IMR-90 (cell line): ENCODE measurements at regions not wholly inside any gene's neighbourhood (a gene's known extent, or its start where the extent isn't known, plus 50 kb on each side); places are given as distances from the start of the nearest gene placed in this dataset.

Experiments used
- ATAC-seq: fragments of 200-7000 bp; cut with Tn5 transposase; 2 replicates; pipeline ENCODE4 v1.9.1; 2020; ENCODE audit warnings: low read depth, mild to moderate bottlenecking, moderate library complexity
- BruUV-seq: library from RNA; stranded (reverse); fragments of 400-500 nt; replicated peaks from 2 replicates; lab custom pipeline; 2021; lab: Mats Ljungman, UMichigan
- CTCF ChIA-PET: fragments of 300-600 bp; formaldehyde crosslinking; extraction: SDS; loops from one replicate; lab custom pipeline; 2021; ENCODE audit warnings: antibody characterized with exemption; lab: Yijun Ruan, JAX
- POLR2A ChIA-PET: fragments of 300-600 bp; sonication (Branson Sonifier 250); formaldehyde crosslinking; loops from one replicate; lab custom pipeline; 2022; ENCODE audit warnings: antibody characterized with exemption; ENCODE audit not compliant: unreplicated experiment; lab: Charles Lee
- DNase-seq: peaks from one replicate; pipeline ENCODE4 v3.0.0; 2013
- H2AFZ ChIP-seq: replicated peaks from 2 replicates; pipeline ENCODE3; 2013; ENCODE audit warnings: low read length, mild to moderate bottlenecking; ENCODE audit not compliant: poor library complexity
- H2AK5ac ChIP-seq: 2 replicates; pipeline ENCODE4 v1.6.1; 2013; ENCODE audit warnings: low read depth, low read length, inconsistent platforms
- H2AK9ac ChIP-seq: replicated peaks from 2 replicates; pipeline ENCODE3; 2013; ENCODE audit warnings: mild to moderate bottlenecking, low read depth, low read length, moderate library complexity; ENCODE audit not compliant: poor library complexity
- H2BK120ac ChIP-seq: 2 replicates; pipeline ENCODE4 v1.6.1; 2013; ENCODE audit warnings: low read depth, low read length, inconsistent platforms
- H2BK15ac ChIP-seq: 3 replicates; pipeline ENCODE4 v1.6.1; 2013; ENCODE audit warnings: low read depth, low read length, inconsistent platforms
- H2BK20ac ChIP-seq: 2 replicates; pipeline ENCODE4 v1.6.1; 2013; ENCODE audit warnings: low read depth, mild to moderate bottlenecking, inconsistent platforms, low read length, moderate library complexity
- H2BK5ac ChIP-seq: 2 replicates; pipeline ENCODE4 v1.6.1; 2013; ENCODE audit warnings: mild to moderate bottlenecking, low read depth, low read length, inconsistent platforms; ENCODE audit not compliant: poor library complexity, severe bottlenecking
- H3K14ac ChIP-seq: replicated peaks from 2 replicates; pipeline ENCODE4 v1.6.1; 2013; ENCODE audit warnings: low read depth, low read length, inconsistent platforms
- H3K18ac ChIP-seq: 2 replicates; pipeline ENCODE4 v1.6.1; 2013; ENCODE audit warnings: low read depth, low read length, control low read depth
- H3K23ac ChIP-seq: 2 replicates; pipeline ENCODE4 v1.6.1; 2013; ENCODE audit warnings: low read depth, low read length, inconsistent platforms
- H3K27ac ChIP-seq: 2 replicates; pipeline ENCODE4 v1.5.1; 2013; ENCODE audit warnings: mild to moderate bottlenecking, control low read depth, low read length; ENCODE audit not compliant: insufficient read depth
- H3K27me3 ChIP-seq: 2 replicates; pipeline ENCODE4 v1.6.1; 2013; ENCODE audit warnings: low read length; ENCODE audit not compliant: control insufficient read depth, insufficient read depth
- H3K36me3 ChIP-seq: 2 replicates; pipeline ENCODE4 v1.6.1; 2013; ENCODE audit warnings: low read length, mixed read lengths; ENCODE audit not compliant: control insufficient read depth, insufficient read depth
- H3K4ac ChIP-seq: 2 replicates; pipeline ENCODE4 v1.6.1; 2013; ENCODE audit warnings: low read depth, low read length, inconsistent platforms
- H3K4me1 ChIP-seq: 2 replicates; pipeline ENCODE4 v1.6.1; 2013; ENCODE audit warnings: low read length, mixed read lengths; ENCODE audit not compliant: control insufficient read depth, insufficient read depth
- H3K4me2 ChIP-seq: 2 replicates; pipeline ENCODE4 v1.6.1; 2013; ENCODE audit warnings: low read depth, mild to moderate bottlenecking, control low read depth, low read length, moderate library complexity
- H3K4me3 ChIP-seq: 2 replicates; pipeline ENCODE4 v1.5.1; 2013; ENCODE audit warnings: low read depth, mild to moderate bottlenecking, control low read depth, low read length, moderate library complexity; ENCODE audit not compliant: insufficient read depth
- H3K56ac ChIP-seq: 2 replicates; pipeline ENCODE4 v1.6.1; 2013; ENCODE audit warnings: low read length, inconsistent platforms; ENCODE audit not compliant: insufficient read depth; ENCODE audit errors: extremely low read depth
- H3K79me1 ChIP-seq, 2 experiments: 2 replicates each; pipeline ENCODE4 v1.6.1; 2013; ENCODE audit warnings: low read length in 2 of 2, inconsistent platforms in 1 of 2, low read depth in 1 of 2
- H3K9ac ChIP-seq: 2 replicates; pipeline ENCODE4 v1.6.1; 2013; ENCODE audit warnings: low read depth, low read length, control low read depth
- H3K9me1 ChIP-seq: 2 replicates; pipeline ENCODE4 v1.6.1; 2013; ENCODE audit warnings: low read length, inconsistent platforms; ENCODE audit not compliant: insufficient read depth
- H3K9me3 ChIP-seq: 2 replicates; pipeline ENCODE4 v1.6.1; 2013; ENCODE audit warnings: low read length; ENCODE audit not compliant: control insufficient read depth, insufficient read depth
- H4K20me1 ChIP-seq: 2 replicates; pipeline ENCODE4 v1.6.1; 2013; ENCODE audit warnings: low read length, inconsistent platforms; ENCODE audit not compliant: insufficient read depth
- H4K5ac ChIP-seq: 2 replicates; pipeline ENCODE4 v1.6.1; 2013; ENCODE audit warnings: mild to moderate bottlenecking, low read depth, low read length, control low read depth
- H4K8ac ChIP-seq, 2 experiments: 2 replicates each; pipeline ENCODE4 v1.6.1; 2013; ENCODE audit warnings: low read depth in 2 of 2, low read length in 2 of 2, control low read depth in 1 of 2, inconsistent platforms in 1 of 2
- H4K91ac ChIP-seq: 2 replicates; pipeline ENCODE4 v1.6.1; 2013; ENCODE audit warnings: low read depth, low read length, inconsistent platforms; ENCODE audit not compliant: insufficient read depth
- MAZ ChIP-seq: IDR thresholded peaks from 2 replicates; pipeline ENCODE4 v1.6.1; 2012; ENCODE audit warnings: low read depth, mild to moderate bottlenecking, low read length, improper control_type of control experiment, moderate library complexity, borderline replicate concordance
- MXI1 ChIP-seq: IDR thresholded peaks from 2 replicates; pipeline ENCODE4 v1.6.1; 2012; ENCODE audit warnings: low read depth, mild to moderate bottlenecking, low read length, moderate library complexity, borderline replicate concordance
- WGBS, 2 experiments: methylation state at CpG; one replicate each; pipeline versions ENCODE4 v1.1.5 to v1.1.7; 2013; ENCODE audit warnings: missing lambda C conversion rate in 2 of 2; ENCODE audit not compliant: insufficient read length in 1 of 2; ENCODE audit errors: extremely low coverage in 2 of 2; 5-methylcytosine and 5-hydroxymethylcytosine counted together
- dilution Hi-C: fragments of 300-500 bp; cut with HindIII; formaldehyde crosslinking; loops from one replicate; pipeline ENCODE4 v1.14.3; 2018; ENCODE audit warnings: low sequenced_read_pairs; ENCODE audit not compliant: unreplicated experiment
- in situ Hi-C: fragments of 300-500 bp; cut with MboI; formaldehyde crosslinking; loops from 3 replicates; pipeline ENCODE4 v1.14.3; 2019; ENCODE audit warnings: low sequenced_read_pairs, inconsistent platforms, mixed read lengths
- intact Hi-C: fragments of 100-400 bp; cut with micrococcal nuclease; formaldehyde crosslinking; loops from 2 replicates; pipeline ENCODE4 v1.10.0; 2022

DNA sequence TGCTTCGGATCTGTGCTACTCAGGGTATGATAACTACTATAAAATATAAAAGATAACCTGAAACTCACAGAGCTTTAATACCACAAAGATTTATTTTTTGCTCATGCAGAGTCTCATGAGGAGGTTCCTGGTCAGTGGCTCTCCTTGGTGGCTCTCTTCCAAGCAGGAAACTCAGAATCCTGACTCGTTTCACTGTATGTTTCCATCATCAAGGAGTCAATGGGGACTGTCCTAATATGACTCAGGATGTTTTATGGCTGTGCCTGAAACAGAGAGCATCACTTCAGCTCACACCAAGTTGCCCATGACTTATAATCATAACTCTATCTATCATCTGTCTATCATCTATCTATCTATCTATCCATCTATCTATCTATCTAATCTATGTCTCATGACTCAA lies 620.8 kb upstream of the NR3C2 start:
- no peak overlapping the region for H3K27ac ChIP-seq
- H4K5ac ChIP-seq, result no peak overlapping the region
- no peak overlapping the region for H3K14ac ChIP-seq
- H3K79me1 ChIP-seq, result no peaks in the 10 kb centered on the region
- H3K18ac ChIP-seq, result no peak overlapping the region
- no peak overlapping the region for H3K4me3 ChIP-seq
- H2BK20ac ChIP-seq, result no peak overlapping the region
- intact Hi-C loops (loop anchor here (1.0 to 10.0 kb wide), 2 partner anchors 16 to 392 kb away; no protein-coding TSS in a partner anchor), dilution Hi-C loops (no loop called here), in situ Hi-C loops (no loop called here)
- H3K9ac ChIP-seq, result no peak overlapping the region
- H3K36me3 ChIP-seq, result no peaks in the 10 kb centered on the region
- H3K27me3 ChIP-seq, result no peaks in the 10 kb centered on the region
- H3K9me1 ChIP-seq, result no peaks in the 10 kb centered on the region; the same call in 1 of the 2 replicates
- no peak for ATAC-seq
- no peak for DNase-seq
- no peaks in the 10 kb centered on the region for H3K9me3 ChIP-seq
- no peak overlapping the region for H3K4me2 ChIP-seq
- H4K91ac ChIP-seq, result no peak overlapping the region
- no peak overlapping the region for H2BK5ac ChIP-seq
- H2BK120ac ChIP-seq, result no peak overlapping the region
- H4K20me1 ChIP-seq, result no peaks in the 10 kb centered on the region
- H4K8ac ChIP-seq, result no peak overlapping the region
- no peak overlapping the region for H3K56ac ChIP-seq
- H3K4ac ChIP-seq, result no peak overlapping the region
- TF ChIP-seq MXI1 (no peak), MAZ (no peak)
- ChIA-PET CTCF (no interaction called here), POLR2A (no interaction called here)
- WGBS, 2 experiments, result 0% methylated on average over 1 of the region's 2 CpGs; no CpG with 5 or more reads in 1 of the 2 experiments
- no TSS peak for BruUV-seq
- H2AK5ac ChIP-seq, result no peak overlapping the region
- no peak overlapping the region for H2AK9ac ChIP-seq
- no peak overlapping the region for H3K23ac ChIP-seq
- H2AFZ ChIP-seq, result no peak overlapping the region
- H2BK15ac ChIP-seq, result no peak overlapping the region
- H3K4me1 ChIP-seq, result no peaks in the 10 kb centered on the region
